ENCODE measurements at regions not wholly inside any gene's neighbourhood (a gene's known extent, or its start where the extent isn't known, plus 50 kb on each side); places are given as distances from the start of the nearest gene placed in this dataset.

GRCh38 chr10:131688304-131688703 is 212.5 kb upstream of the PPP2R2D start:
- Histone ChIP-seq H2AFZ (ENCODE audit: low read depth) (no peak overlapping the region), H3K36me3 (ENCODE audit: insufficient read depth) (no peaks in the 10 kb centered on the region), H3K4me2 (no peak overlapping the region), H3K27me3 (ENCODE audit: insufficient read depth, low read depth) (no peaks in the 10 kb centered on the region), H3K79me2 (ENCODE audit: insufficient read depth, low read depth) (no peaks in the 10 kb centered on the region), H3K4me1 (ENCODE audit: low read depth, poor library complexity, severe bottlenecking) (no peaks in the 10 kb centered on the region), H3K4me3 (IDR thresholded peaks at IDR 0.05; ENCODE audit: insufficient read depth, low read depth, low read length) (no peak overlapping the region), H3K9ac (no peak overlapping the region), H4K20me1 (ENCODE audit: insufficient read depth) (no peaks in the 10 kb centered on the region), H3K27ac (no peak overlapping the region)
- no peak for TF ChIP-seq CTCF (conservative IDR thresholded peaks at IDR 0.05; ENCODE audit: low read depth, low read length)

- Histone ChIP-seq H3K9ac (no peak overlapping the region), H3K4me2 (no peak overlapping the region), H3K79me2 (ENCODE audit: insufficient read depth, low read depth) (no peaks in the 10 kb centered on the region), H3K36me3 (ENCODE audit: insufficient read depth) (no peaks in the 10 kb centered on the region), H3K4me1 (ENCODE audit: low read depth, poor library complexity, severe bottlenecking) (no peaks in the 10 kb centered on the region), H3K4me3 (IDR thresholded peaks at IDR 0.05; ENCODE audit: insufficient read depth, low read depth, low read length) (no peak overlapping the region), H3K27ac (no peak overlapping the region), H2AFZ (ENCODE audit: low read depth) (no peak overlapping the region), H3K27me3 (ENCODE audit: insufficient read depth, low read depth) (no peaks in the 10 kb centered on the region), H4K20me1 (ENCODE audit: insufficient read depth) (no peaks in the 10 kb centered on the region)
- no peak for TF ChIP-seq CTCF (conservative IDR thresholded peaks at IDR 0.05; ENCODE audit: low read depth, low read length)
Observed at GRCh38 chr10:131689016-131689415, 211.8 kb upstream of the PPP2R2D start.

GRCh38 chr10:131689486-131689885 is 211.3 kb upstream of the PPP2R2D start:
- H4K20me1 ChIP-seq (ENCODE audit: insufficient read depth): no peaks in the 10 kb centered on the region
- no peaks in the 10 kb centered on the region for H3K79me2 ChIP-seq (ENCODE audit: insufficient read depth, low read depth)
- no peaks in the 10 kb centered on the region for H3K36me3 ChIP-seq (ENCODE audit: insufficient read depth)
- H2AFZ ChIP-seq (ENCODE audit: low read depth): no peak overlapping the region
- H3K27ac ChIP-seq: no peak overlapping the region
- TF ChIP-seq CTCF (conservative IDR thresholded peaks at IDR 0.05; ENCODE audit: low read depth, low read length): no peak
- no peaks in the 10 kb centered on the region for H3K4me1 ChIP-seq (ENCODE audit: low read depth, poor library complexity, severe bottlenecking)
- H3K4me2 ChIP-seq: no peak overlapping the region
- H3K4me3 ChIP-seq (IDR thresholded peaks at IDR 0.05; ENCODE audit: insufficient read depth, low read depth, low read length): no peak overlapping the region
- H3K9ac ChIP-seq: no peak overlapping the region
- H3K27me3 ChIP-seq (ENCODE audit: insufficient read depth, low read depth): no peaks in the 10 kb centered on the region

GRCh38 chr10:131689954-131690757 is 210.7 kb upstream of the PPP2R2D start:
- H2AFZ ChIP-seq (ENCODE audit: low read depth): no peak overlapping the region
- no peaks in the 10 kb centered on the region for H3K27me3 ChIP-seq (ENCODE audit: insufficient read depth, low read depth)
- no peaks in the 10 kb centered on the region for H3K4me1 ChIP-seq (ENCODE audit: low read depth, poor library complexity, severe bottlenecking)
- no peak overlapping the region for H3K9ac ChIP-seq
- no peaks in the 10 kb centered on the region for H3K79me2 ChIP-seq (ENCODE audit: insufficient read depth, low read depth)
- TF ChIP-seq CTCF (conservative IDR thresholded peaks at IDR 0.05; ENCODE audit: low read depth, low read length): no peak
- no peak overlapping the region for H3K4me3 ChIP-seq (IDR thresholded peaks at IDR 0.05; ENCODE audit: insufficient read depth, low read depth, low read length)
- no peak overlapping the region for H3K4me2 ChIP-seq
- no peaks in the 10 kb centered on the region for H3K36me3 ChIP-seq (ENCODE audit: insufficient read depth)
- no peaks in the 10 kb centered on the region for H4K20me1 ChIP-seq (ENCODE audit: insufficient read depth)
- no peak overlapping the region for H3K27ac ChIP-seq
